Loucy (cell line): ENCODE measurements at regions not wholly inside any gene's neighbourhood (a gene's known extent, or its start where the extent isn't known, plus 50 kb on each side); places are given as distances from the start of the nearest gene placed in this dataset.

Source experiments
- H2AFZ ChIP-seq: fragments of 200-600 bp; sonication (generic); 2 replicates; pipeline ENCODE4 v1.6.0; 2016; ENCODE audit warnings: antibody characterized with exemption, mild to moderate bottlenecking, low read length, moderate library complexity
- H3F3A ChIP-seq: fragments of 200-600 bp; 2 replicates; pipeline ENCODE4 v1.6.0; 2016; ENCODE audit warnings: antibody characterized with exemption, low read depth, mild to moderate bottlenecking
- H3K27me3 ChIP-seq: fragments of 200-600 bp; sonication (generic); 2 replicates; pipeline ENCODE4 v1.6.1; 2014; ENCODE audit warnings: low read length, mild to moderate bottlenecking; ENCODE audit not compliant: insufficient read depth, poor library complexity, severe bottlenecking
- H3K36me3 ChIP-seq: fragments of 200-600 bp; sonication (generic); 2 replicates; pipeline ENCODE4 v1.6.1; 2016; ENCODE audit warnings: low read length; ENCODE audit not compliant: insufficient read depth
- H3K4me1 ChIP-seq: fragments of 200-600 bp; sonication (generic); 2 replicates; pipeline ENCODE4 v1.5.1; 2014; ENCODE audit warnings: low read length, mild to moderate bottlenecking; ENCODE audit not compliant: insufficient read depth, poor library complexity, severe bottlenecking
- H3K4me2 ChIP-seq: fragments of 200-600 bp; sonication (generic); 2 replicates; pipeline ENCODE4 v1.6.0; 2014; ENCODE audit warnings: antibody characterized with exemption, low read length, low read depth, mild to moderate bottlenecking; ENCODE audit not compliant: poor library complexity, severe bottlenecking
- H3K4me3 ChIP-seq: fragments of 200-600 bp; sonication (generic); 2 replicates; pipeline ENCODE4 v1.5.1; 2014; ENCODE audit warnings: low read length, mild to moderate bottlenecking, mixed read lengths; ENCODE audit not compliant: poor library complexity, severe bottlenecking
- H3K79me2 ChIP-seq: fragments of 200-600 bp; sonication (generic); 2 replicates; pipeline ENCODE4 v1.6.1; 2014; ENCODE audit warnings: low read length; ENCODE audit not compliant: insufficient read depth
- H3K9ac ChIP-seq: fragments of 200-600 bp; sonication (generic); 2 replicates; pipeline ENCODE4 v1.6.0; 2014; ENCODE audit warnings: mild to moderate bottlenecking, low read depth, low read length, moderate library complexity; ENCODE audit not compliant: poor library complexity, severe bottlenecking
- H3K9me2 ChIP-seq: fragments of 200-600 bp; sonication (generic); replicated peaks from 2 replicates; pipeline ENCODE4 v1.6.1; 2016; ENCODE audit warnings: low read depth, low read length, mixed read lengths
- H3K9me3 ChIP-seq: fragments of 200-600 bp; sonication (generic); 2 replicates; pipeline ENCODE4 v1.6.1; 2014; ENCODE audit warnings: mild to moderate bottlenecking, antibody characterized with exemption, low read length, low read depth; ENCODE audit not compliant: insufficient read depth
- H4K20me1 ChIP-seq: fragments of 200-600 bp; sonication (generic); 2 replicates; pipeline ENCODE4 v1.6.0; 2014; ENCODE audit warnings: antibody characterized with exemption, low read length, mild to moderate bottlenecking; ENCODE audit not compliant: insufficient read depth, poor library complexity, severe bottlenecking
- EZH2phosphoT487 ChIP-seq: fragments of 200-600 bp; IDR thresholded peaks from 2 replicates; pipeline ENCODE4 v1.6.1; 2018; ENCODE audit warnings: antibody characterized with exemption, mild to moderate bottlenecking, moderate library complexity, borderline replicate concordance
- TF ChIP-seq, protein P1 (sequence below): fragments of 200-600 bp; sonication (generic); conservative IDR thresholded peaks from 2 replicates; pipeline ENCODE4 v1.5.1; 2014; ENCODE audit warnings: mild to moderate bottlenecking, antibody characterized with exemption, low read length

DNA sequence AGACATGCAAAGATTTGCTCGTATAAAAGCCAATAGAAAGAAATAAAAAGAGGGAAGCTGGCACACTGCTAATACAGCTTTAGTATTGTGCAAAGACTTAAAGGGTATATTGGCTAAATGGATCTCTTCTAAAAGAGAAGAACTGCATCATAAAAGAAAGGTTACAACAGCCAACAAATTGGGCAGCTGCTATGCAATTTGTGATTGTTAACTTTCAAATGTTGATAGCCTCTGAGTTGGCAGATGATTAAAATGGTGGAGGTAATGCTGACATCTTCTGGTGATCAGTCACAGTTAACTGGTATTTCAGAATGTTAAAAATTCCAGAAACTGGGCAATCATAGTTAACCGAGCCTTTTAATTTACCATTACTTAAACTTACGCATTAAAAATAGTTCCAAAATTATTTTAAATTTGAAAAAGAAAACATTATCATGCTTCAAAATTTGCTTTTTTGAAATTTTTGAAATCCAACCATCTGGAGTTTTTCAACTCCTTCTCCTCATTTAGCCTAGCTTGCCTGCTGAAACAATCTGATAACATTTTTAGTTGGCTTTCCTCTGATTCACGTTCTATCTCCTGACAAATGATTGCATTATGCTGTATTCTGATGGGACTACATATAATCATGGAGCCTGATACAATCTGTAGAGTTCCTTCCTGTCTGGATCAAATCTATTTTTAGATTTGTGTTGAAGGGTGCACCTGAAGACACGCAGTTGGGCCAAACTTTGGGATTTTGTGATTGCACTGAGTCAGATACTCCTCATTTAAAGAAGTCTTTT, 144.0 kb upstream of the PDZRN3 start:
- Histone ChIP-seq H2AFZ (no peak overlapping the region), H4K20me1 (no peaks in the 10 kb centered on the region)

DNA sequence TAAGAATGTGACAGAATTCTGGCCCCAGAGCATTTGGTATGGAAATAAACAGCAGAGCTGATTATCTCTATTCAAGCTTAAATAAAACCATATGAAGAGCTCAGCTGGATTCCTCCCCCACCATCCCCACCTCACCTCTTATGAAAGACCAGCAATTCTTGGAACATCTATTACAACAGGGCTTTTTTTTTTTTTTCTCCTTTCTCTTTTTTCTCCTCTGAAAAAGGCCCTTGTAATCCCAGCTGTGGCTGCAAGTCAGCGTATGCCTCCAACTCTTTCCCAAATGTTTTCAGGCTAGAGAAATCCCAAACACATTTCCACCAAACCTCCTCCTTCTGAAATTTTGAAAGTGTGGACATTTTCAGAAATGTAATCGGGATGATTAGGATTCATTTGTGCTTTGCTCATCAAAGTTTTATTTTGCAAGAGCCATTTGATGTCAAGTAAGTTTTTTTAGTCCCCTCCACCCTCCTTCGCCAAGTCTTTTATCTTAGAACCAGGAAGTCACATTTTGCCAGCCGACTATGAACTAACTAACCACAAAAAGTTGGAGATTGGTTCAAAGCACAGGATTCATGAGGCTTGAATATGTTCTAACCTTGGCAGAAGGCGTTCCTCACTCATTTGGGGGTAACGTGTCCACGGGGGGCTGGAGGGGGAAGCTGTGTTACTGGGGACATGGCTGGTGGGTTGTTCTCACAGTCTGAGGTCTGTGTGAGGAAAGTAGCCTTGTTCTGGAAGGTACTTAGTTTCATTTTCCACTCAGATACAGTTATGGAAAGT, 142.0 kb upstream of the PDZRN3 start:
- H2AFZ ChIP-seq = peak overlapping the region; percentile 93
- peak overlapping the region; percentile 67 for H3K4me3 ChIP-seq
- no peaks in the 10 kb centered on the region for H3K9me2 ChIP-seq
- H3K79me2 ChIP-seq = no peaks in the 10 kb centered on the region
- peaks cover 9% of the 10 kb centered on the region for H3K4me1 ChIP-seq
- no peaks in the 10 kb centered on the region for H3K27me3 ChIP-seq
- H4K20me1 ChIP-seq = no peaks in the 10 kb centered on the region
- H3K9ac ChIP-seq = peak overlapping the region; percentile 19
- H3K36me3 ChIP-seq = no peaks in the 10 kb centered on the region
- no peaks in the 10 kb centered on the region for H3F3A ChIP-seq
- H3K4me2 ChIP-seq = peak overlapping the region; percentile 72
- no peak for TF ChIP-seq EZH2phosphoT487
- TF ChIP-seq, protein P1, sequence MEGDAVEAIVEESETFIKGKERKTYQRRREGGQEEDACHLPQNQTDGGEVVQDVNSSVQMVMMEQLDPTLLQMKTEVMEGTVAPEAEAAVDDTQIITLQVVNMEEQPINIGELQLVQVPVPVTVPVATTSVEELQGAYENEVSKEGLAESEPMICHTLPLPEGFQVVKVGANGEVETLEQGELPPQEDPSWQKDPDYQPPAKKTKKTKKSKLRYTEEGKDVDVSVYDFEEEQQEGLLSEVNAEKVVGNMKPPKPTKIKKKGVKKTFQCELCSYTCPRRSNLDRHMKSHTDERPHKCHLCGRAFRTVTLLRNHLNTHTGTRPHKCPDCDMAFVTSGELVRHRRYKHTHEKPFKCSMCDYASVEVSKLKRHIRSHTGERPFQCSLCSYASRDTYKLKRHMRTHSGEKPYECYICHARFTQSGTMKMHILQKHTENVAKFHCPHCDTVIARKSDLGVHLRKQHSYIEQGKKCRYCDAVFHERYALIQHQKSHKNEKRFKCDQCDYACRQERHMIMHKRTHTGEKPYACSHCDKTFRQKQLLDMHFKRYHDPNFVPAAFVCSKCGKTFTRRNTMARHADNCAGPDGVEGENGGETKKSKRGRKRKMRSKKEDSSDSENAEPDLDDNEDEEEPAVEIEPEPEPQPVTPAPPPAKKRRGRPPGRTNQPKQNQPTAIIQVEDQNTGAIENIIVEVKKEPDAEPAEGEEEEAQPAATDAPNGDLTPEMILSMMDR = no peak
- H3K9me3 ChIP-seq = no peaks in the 10 kb centered on the region

More for the DNA sequence above, 144.0 kb upstream of the PDZRN3 start:
- no peak for TF ChIP-seq EZH2phosphoT487
- TF ChIP-seq, protein P1 = no peak
- H3K4me3 ChIP-seq = no peak overlapping the region
- H3K4me1 ChIP-seq = peaks cover 9% of the 10 kb centered on the region
- H3K79me2 ChIP-seq = no peaks in the 10 kb centered on the region
- H3K27me3 ChIP-seq = no peaks in the 10 kb centered on the region
- no peaks in the 10 kb centered on the region for H3K9me3 ChIP-seq
- H3F3A ChIP-seq = no peaks in the 10 kb centered on the region
- H3K36me3 ChIP-seq = no peaks in the 10 kb centered on the region
- no peak overlapping the region for H3K9ac ChIP-seq
- H3K9me2 ChIP-seq = no peaks in the 10 kb centered on the region
- no peak overlapping the region for H3K4me2 ChIP-seq

DNA sequence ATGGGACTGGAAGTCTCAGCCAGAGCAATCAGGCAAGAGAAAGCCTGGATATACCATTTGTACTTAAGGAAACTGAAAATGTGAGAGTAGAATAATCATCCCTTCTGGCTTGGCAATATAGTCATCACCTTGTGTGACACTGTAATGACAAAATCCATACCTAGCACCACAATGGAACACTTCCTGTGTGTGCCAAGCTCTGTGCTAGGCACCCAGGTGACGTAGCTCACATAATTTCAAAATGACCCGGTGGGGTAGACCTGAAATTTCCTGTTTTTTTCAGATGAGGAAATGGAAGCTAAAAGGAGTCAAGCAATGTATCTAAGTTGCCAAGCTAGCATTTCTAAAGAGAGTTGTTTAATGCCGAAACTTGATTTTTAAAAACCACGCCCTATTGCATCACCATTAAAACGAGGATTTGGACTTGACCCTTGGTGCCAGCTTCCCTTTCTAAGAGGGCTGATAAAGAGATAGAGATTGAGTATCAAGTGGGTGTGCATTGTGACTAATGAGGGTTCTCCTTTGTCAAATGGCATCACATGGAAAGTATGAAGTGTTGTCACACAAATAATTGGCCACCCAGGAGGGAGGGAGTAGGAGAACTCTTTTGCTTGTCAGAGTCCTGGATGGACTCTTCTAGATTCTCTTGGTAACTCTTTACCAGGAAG, 141.3 kb upstream of the PDZRN3 start:
- no peak for TF ChIP-seq EZH2phosphoT487
- TF ChIP-seq, protein P1 = no peak
- Histone ChIP-seq H3K27me3 (no peaks in the 10 kb centered on the region), H3K9me3 (no peaks in the 10 kb centered on the region), H3K36me3 (no peaks in the 10 kb centered on the region), H3K4me3 (no peak overlapping the region), H3K9me2 (no peaks in the 10 kb centered on the region), H3K9ac (no peak overlapping the region), H2AFZ (no peak overlapping the region), H3K79me2 (no peaks in the 10 kb centered on the region), H4K20me1 (no peaks in the 10 kb centered on the region), H3F3A (no peaks in the 10 kb centered on the region), H3K4me2 (no peak overlapping the region), H3K4me1 (peaks cover 9% of the 10 kb centered on the region)
